ENCODE measurements at regions not wholly inside any gene's neighbourhood (a gene's known extent, or its start where the extent isn't known, plus 50 kb on each side); places are given as distances from the start of the nearest gene placed in this dataset.

DNA sequence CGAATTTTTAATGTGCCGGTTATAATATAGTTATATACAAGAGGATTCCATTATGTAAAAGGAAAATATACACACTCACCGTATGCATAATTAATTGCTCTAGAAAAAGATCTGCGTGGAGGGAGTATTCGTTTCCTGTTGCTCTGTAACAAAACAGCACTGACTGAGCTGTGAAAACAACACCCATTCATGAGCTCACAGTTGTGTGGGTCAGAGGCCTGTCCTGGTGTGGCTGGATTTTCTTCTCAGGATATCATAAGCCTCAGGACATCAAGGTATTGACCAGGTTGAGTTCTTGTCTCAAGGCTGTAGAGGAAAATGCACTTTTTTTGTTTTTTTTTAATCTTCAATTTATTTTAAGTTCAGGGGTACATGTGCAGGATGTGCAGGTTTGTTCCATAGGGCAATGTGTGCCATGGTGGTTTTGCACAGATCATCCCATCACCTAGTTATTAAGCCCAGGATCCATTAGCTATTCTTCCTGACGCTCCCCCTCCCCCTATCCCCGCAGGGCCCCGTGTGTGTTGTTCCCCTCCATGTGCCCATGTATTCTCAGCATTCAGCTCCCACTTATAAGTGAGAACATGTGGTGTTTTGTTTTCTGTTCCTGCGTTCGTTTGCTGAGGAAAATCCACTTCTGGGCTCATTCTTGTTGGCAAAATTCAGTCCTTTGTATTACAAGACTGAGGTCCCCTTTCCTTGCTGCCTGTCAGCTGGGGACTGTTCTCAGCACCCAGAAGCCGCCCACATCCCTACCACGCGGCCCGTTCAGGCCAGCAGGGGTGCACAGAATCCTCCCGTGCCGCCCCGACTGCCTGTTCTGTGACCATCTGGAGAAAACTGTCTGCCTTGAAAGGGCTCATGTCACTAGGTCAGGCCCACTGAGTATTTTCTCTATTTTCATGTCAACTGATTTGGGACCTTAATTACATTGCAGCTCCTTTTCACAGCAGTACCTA lies 87.4 kb upstream of the ERRFI1 start:
- TF ChIP-seq ARNTL (CRISPR knock-in tag; IDR thresholded peaks at IDR 0.05; ENCODE audit: borderline replicate concordance, low read depth) (no peak), TCF4 (CRISPR knock-in tag; IDR thresholded peaks at IDR 0.05; ENCODE audit: borderline replicate concordance) (no peak), CSDC2 (CRISPR knock-in tag; IDR thresholded peaks at IDR 0.05) (no peak), ZNF565 (CRISPR knock-in tag; conservative IDR thresholded peaks at IDR 0.05; ENCODE audit: low read depth) (no peak), ISL1 (CRISPR knock-in tag; IDR thresholded peaks at IDR 0.05) (no peak), PATZ1 (CRISPR knock-in tag; IDR thresholded peaks at IDR 0.05; ENCODE audit: borderline replicate concordance) (no peak)

Data from SK-N-SH treated with all-trans-retinoic acid at 6 μM for 48 hours (cell line).